Stimulated activated CD8-positive, alpha-beta memory T cell treated with anti-CD3 and anti-CD28 coated beads, Interleukin-7, amount 100 ng/mL, for 1 hour (primary cell): ENCODE measurements at regions not wholly inside any gene's neighbourhood (a gene's known extent, or its start where the extent isn't known, plus 50 kb on each side); places are given as distances from the start of the nearest gene placed in this dataset.

Experiments
- DNase-seq, 2 donors: peaks; one replicate each; pipeline ENCODE4 v3.0.0-alpha.2; 2020; ENCODE audit warnings: low read depth in 2 of 2

DNA sequence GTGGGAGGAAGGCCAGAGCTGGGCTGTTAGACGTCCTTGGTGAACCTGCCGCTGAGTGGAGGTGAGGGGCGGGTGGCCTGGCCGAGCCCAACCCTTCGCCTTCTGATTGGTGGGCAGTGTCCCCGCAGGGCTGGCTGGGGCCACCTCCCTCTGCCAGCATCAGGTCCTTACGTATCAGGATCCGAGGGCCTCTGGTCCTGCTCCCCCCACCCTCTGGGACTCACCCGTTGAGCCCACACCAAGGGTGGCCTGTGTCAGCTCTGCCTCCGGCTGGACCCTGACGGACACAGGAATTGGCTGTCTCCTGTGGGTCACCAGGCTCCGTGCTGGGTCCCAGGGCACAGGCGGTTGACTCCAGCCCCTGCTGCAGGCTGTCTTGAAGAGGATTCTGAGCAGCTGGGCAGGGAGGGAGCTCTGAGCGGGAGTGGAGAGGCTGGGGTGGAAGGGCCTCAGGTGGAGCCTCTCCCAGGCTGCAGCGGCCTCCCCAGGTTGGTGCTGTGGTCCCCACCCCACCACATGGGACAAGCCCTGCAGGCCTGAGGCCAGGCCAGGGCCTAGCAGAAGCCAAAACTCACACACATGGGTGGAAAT, 58.4 kb upstream of the NKX1-1 start:
- DNase-seq: no peak

DNA sequence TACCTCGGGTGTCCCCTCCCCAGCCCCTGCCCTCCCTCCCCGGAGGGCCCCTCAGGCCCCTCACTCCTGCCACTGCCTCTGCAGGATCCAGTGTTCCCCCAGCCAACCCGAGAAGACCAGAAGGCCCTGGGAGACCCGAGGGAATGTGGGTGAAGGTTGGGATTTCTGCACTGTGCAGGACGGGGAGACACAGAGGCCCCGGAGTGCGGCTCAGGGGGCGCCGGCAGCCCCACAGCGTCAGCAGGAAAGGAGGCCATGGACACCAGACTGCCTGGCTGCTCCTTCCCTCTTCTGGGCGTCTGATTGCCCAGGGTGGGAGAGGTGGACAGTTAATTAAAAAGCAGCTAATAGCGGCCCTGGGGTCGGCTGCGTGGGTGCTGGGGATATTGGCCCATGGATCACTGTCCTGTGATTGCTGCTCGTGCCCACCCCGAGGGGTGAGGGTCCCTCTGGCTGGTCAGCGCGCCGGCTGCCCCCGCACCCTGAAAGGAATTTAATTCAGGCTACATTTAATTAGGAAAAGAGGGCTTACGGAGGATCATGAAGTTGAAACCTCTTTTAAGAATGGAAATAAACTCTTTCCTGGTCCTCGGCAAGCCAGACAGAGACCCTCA, 57.8 kb upstream of the NKX1-1 start:
- DNase-seq: no peak

DNA sequence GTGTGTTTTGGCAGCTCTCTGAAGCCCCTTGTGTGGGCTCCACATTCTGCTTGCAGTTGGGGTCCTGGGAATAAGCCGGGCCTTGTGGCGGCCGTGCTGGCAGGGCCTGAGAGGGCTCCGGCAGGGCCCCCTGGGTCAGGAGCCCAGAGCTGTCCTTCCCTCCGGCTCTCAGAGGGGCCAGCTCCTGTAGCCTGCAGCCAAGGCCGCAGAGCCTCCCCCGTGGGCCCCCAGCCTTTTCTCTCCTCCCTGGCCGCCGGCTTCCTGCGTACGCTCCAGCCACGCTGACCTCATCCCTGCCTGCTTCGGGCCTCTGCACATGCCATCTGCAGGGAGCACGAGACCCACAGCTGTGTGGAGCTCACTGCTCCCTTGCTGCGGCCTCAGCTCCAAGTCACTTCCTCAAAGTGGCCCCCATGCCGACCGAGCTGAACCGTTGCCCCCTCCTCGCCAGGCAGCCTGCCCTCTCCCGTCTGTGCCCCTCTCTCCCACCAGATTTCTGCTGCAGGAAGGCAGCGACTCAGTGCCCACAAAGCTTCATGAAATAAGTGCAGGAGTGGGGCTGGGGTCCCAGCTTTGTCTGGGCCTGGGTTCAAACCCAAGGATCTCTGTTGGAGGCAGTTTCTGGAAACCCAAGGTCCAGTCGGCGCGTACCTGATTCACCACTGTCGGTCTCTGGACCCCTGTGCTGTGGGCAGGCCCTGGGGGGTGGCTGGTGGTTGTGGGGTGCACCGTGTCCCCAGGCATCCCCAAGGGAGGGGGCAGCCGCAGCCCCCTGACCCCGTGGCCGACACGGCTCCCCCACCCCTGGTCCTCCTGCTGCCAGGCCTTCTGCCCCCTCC, 57.1 kb upstream of the NKX1-1 start:
- DNase-seq: no peak

DNA sequence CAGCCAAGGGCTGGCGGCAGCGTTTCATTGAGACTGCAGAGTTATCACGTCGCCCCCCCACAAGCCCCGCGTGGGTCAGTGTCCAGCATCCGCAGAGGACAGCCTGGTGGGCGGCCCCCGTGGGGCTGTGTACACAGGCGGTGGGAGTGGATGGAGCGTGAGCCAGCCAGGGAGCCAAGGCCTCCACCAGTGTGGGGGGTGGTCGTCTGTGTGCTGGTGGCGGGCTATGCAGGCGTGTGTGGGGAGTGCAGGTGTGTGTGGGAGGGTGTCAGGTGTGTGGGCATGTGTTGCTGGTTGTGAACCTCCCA, 56.5 kb upstream of the NKX1-1 start:
- DNase-seq: no peak

DNA sequence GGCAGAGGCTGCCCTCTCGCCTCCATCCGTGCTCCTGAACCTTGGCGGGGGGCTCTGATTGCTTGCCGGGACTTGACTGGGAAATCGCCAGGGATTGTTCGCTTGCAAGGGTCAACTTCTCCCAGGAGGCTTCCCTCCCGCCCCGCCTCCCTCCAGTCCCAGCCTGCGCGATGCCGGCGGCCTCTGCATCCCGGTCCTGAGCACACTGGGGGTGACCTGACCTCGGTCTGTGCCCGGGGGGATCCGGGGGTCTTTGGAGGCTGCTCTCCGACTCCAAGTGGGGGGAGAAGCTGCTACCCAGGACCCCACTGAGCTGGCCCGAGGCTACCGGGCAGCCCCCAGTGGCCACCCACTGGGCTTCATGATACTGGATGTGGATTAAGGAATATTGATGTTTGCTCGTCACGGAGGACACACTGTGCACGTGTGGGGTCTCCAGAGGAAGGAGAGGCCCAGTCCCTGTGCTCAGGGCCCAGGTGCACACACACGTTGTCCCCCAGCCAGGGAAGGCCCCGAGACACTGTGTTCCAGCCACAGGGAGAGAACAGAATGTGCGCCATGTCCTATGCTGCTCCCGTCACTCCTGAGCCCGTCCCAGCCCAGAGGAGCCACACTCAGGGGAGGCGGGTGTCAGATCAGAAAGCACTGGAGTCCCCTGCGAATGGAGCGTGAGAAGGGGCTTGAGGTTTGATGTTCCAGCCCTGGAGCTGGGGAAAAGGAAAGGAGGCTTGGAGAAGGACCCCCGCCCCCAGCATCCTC, 55.9 kb upstream of the NKX1-1 start:
- DNase-seq: no peak

DNA sequence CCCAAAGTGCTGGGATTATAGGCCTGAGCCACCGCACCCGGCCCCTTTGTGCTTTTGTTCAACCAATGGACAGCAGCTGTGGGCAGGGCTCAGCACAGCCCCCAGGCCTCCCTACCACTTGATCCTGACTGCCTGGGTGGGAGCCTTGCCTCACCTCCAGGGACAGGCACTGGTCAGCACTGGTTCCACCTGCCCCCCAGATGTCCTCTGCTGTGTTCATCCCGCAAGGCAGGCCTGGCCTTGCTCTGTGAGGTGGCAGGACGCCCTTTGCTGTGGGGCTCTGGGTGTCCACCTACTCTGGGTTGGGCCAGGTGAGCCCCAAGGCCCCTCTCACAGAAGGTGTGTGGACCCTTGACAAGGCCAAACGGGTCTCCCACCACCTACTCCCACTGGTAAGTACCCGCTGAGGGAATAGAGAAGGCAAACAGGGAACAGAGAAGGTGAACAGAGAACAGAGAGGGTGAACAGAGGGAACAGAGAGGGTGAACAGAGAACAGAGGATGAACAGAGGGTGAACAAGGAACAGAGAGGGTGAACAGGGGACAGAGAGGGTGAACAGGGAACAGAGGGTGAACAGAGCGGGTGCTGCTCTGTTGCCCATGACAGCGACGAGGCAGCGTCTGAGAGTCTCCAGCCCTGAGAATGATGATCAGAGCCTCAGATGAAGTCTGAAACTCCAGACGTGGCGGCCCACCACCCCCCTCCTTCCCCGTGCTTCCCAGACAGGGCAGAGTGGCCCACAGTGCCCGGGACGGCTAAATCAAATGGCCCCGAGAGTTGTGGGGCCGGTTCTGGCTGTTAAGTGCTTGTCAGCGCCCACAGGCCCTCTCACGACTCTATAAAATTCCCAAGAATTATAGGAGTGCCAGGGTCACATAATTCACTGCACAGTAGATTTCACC, 55.0 kb upstream of the NKX1-1 start:
- no peak for DNase-seq

DNA sequence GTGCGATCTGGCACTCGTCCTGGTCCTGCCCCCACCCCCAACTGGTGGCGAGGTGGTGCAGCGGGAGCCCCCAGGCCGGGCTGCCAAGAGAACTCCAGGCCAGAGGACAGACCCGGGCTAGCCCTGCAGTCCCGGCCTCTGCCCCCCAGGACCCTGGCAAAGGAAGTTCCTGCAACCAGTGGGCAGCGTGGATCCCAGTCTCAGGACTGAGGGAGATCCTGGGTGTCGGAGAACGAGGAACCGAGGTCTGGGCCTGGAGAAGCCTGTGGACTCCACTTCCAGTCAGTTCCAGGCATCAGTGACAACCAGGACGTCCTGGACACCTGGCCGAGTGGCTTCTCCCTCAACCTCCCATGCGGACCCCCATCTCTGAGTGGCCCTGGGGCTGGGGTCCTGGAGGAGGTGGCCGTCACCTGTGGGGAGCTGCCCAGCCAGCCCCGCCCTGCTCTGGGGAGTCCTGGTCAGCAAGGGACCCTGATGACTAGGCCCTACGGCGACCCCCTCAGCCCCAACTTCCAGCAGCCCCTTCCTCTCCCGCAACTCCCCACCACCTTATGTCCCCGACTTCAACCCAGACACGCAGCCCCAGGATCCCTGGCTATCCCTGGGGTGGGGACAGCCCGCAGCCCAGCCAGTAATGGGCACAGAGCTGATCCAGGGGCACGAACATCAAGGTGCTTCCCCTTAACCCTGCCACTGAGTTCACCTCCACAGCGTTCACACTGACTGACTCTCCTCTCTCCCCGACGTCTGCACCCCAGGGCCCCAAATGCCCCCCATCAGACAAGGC, 53.7 kb upstream of the NKX1-1 start:
- DNase-seq: no peak

DNA sequence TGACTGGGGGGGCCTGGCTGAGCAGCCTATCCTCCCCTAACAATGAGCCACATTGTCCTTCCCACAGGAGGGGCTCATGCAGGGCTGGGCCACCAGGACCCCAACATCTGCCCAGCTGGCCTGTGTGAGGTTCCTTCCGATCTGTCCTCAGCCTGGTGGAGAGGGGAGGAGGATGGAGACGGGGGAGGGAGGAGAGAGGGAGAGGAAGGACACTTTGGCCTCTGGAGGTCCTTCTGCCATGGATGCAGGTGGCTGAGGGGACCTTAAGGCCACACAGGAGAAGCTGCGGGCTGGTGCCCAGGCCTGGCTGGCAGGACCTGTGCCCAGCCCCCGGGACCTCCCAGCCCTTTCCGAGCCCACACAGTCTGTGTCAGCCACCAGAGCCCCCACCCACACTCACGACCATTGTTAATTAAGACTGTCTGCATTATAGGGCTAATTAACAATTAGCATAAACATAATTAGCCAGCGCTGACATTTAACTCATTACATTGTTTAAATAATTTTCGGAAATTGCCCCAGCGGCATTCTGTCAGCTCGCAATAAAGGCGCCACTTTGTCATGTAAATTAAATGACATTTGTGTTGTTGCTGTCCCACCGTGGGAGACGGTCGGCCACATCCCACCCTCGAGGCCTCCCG, 53.0 kb upstream of the NKX1-1 start:
- no peak for DNase-seq

DNA sequence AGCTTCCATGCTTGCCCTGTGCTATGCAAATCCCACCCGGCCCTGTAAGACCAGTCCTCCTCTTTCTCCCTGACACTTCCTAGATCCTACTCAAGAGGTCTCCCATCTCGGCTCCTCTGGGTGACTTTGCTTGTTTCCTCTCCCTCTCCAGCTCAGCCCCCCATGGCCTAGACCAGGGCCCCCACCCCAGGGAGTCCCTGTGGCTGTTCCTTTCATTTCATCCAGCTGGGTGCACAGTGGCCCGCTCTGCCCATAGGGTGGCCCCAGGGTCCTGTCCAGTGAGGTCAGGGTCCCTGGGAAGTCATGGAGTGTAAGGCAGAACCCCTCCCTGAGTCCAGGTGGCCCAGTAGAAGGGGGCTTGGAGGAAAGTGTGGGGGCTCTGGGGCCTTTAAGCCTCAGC, 52.3 kb upstream of the NKX1-1 start:
- no peak for DNase-seq
